ENCODE measurements at regions not wholly inside any gene's neighbourhood (a gene's known extent, or its start where the extent isn't known, plus 50 kb on each side); places are given as distances from the start of the nearest gene placed in this dataset.

- Histone ChIP-seq H3K27ac (ENCODE audit: low read depth in 1 of 2, low read length in 2 of 2) (no peak overlapping the region), H3K4me3 (ENCODE audit: low read depth in 1 of 3, low read length in 3 of 3) (no peak overlapping the region), H3K27me3 (ENCODE audit: control insufficient read depth in 4 of 4, insufficient read depth in 4 of 4, low read length in 3 of 4) (no peaks in the 10 kb centered on the region), H3K36me3 (ENCODE audit: control insufficient read depth in 4 of 4, insufficient read depth in 3 of 4, low read depth in 1 of 4, low read length in 3 of 4) (no peaks in the 10 kb centered on the region), H3K9me3 (ENCODE audit: control insufficient read depth in 4 of 4, low read length in 3 of 4) (peaks cover 0 to 1% (median 0%) of the 10 kb centered on the region in 4 donors), H3K9ac (ENCODE audit: low read depth in 1 of 2, low read length in 2 of 2) (no peak overlapping the region), H3K4me1 (ENCODE audit: control insufficient read depth in 4 of 4, insufficient read depth in 4 of 4, low read length in 3 of 4) (no peaks in the 10 kb centered on the region)
- TF ChIP-seq ATF3 (IDR thresholded peaks at IDR 0.05): no peak
- no peak for TF ChIP-seq HNF4A (conservative IDR thresholded peaks at IDR 0.05)
- TF ChIP-seq CTCF (IDR thresholded peaks at IDR 0.05; ENCODE audit: low read depth, low read length, missing input control): no peak
- TF ChIP-seq FOXA2 (IDR thresholded peaks at IDR 0.05): no peak
- TF ChIP-seq HNF4G (IDR thresholded peaks at IDR 0.05): no peak
- TF ChIP-seq MAX (IDR thresholded peaks at IDR 0.05): no peak
- 87% methylated on average over 8 of the region's 8 CpGs for WGBS
- no peak for DNase-seq (ENCODE audit: low spot score)
These were observed 77.4 kb downstream of the CYP26A1 start for GRCh38 chr10:93150990-93151547.

GRCh38 chr10:93152136-93152535, 78.4 kb downstream of the CYP26A1 start:
- Histone ChIP-seq H3K9ac (ENCODE audit: low read depth in 1 of 2, low read length in 2 of 2) (no peak overlapping the region), H3K4me1 (ENCODE audit: control insufficient read depth in 4 of 4, insufficient read depth in 4 of 4, low read length in 3 of 4) (no peaks in the 10 kb centered on the region), H3K36me3 (ENCODE audit: control insufficient read depth in 4 of 4, insufficient read depth in 3 of 4, low read depth in 1 of 4, low read length in 3 of 4) (no peaks in the 10 kb centered on the region), H3K9me3 (ENCODE audit: control insufficient read depth in 4 of 4, low read length in 3 of 4) (peaks cover 0 to 1% (median 0%) of the 10 kb centered on the region in 4 donors), H3K27me3 (ENCODE audit: control insufficient read depth in 4 of 4, insufficient read depth in 4 of 4, low read length in 3 of 4) (no peaks in the 10 kb centered on the region), H3K27ac (ENCODE audit: low read depth in 1 of 2, low read length in 2 of 2) (no peak overlapping the region), H3K4me3 (ENCODE audit: low read depth in 1 of 3, low read length in 3 of 3) (no peak overlapping the region)
- TF ChIP-seq EGR1 (IDR thresholded peaks at IDR 0.05; ENCODE audit: low read depth in 2 of 2) (no peak), REST (IDR thresholded peaks at IDR 0.05) (no peak), YY1 (IDR thresholded peaks at IDR 0.05) (no peak), MAX (IDR thresholded peaks at IDR 0.05) (no peak), HNF4G (IDR thresholded peaks at IDR 0.05) (no peak), JUND (IDR thresholded peaks at IDR 0.05) (no peak), FOXA1 (IDR thresholded peaks at IDR 0.05) (no peak), RAD21 (IDR thresholded peaks at IDR 0.05) (no peak), CTCF (IDR thresholded peaks at IDR 0.05; ENCODE audit: low read depth, low read length, missing input control) (no peak), FOXA2 (IDR thresholded peaks at IDR 0.05) (no peak), NR2F2 (IDR thresholded peaks at IDR 0.05) (no peak), GABPA (IDR thresholded peaks at IDR 0.05 in 1 of 2, conservative IDR thresholded peaks at IDR 0.05 in 1 of 2) (no peak), RXRA (IDR thresholded peaks at IDR 0.05) (no peak)
- DNase-seq (ENCODE audit: low spot score): no peak

Measured in liver (tissue), 8 donors.